Omental fat pad (tissue), 3 donors: ENCODE measurements at regions not wholly inside any gene's neighbourhood (a gene's known extent, or its start where the extent isn't known, plus 50 kb on each side); places are given as distances from the start of the nearest gene placed in this dataset.

ENCODE experiments used
- ATAC-seq: fragments of 150-250 bp; one replicate; pipeline ENCODE4 v1.9.1; 2016; ENCODE audit warnings: mild to moderate bottlenecking, moderate library complexity; ENCODE audit not compliant: low FRiP score
- DNase-seq: peaks from one replicate; pipeline ENCODE4 v3.0.0-alpha.2; 2019; ENCODE audit warnings: low spot score
- CTCF ChIP-seq, 3 donors: fragments of 450-650 bp; IDR thresholded peaks; one replicate each; pipeline ENCODE4 v1.5.1; 2016 to 2017; ENCODE audit warnings: antibody characterized with exemption in 3 of 3, mild to moderate bottlenecking in 3 of 3, moderate library complexity in 2 of 3

GRCh38 chr13:106795847-106796246 lies 227.9 kb upstream of the ARGLU1 start:
- DNase-seq, result no peak
- TF ChIP-seq CTCF (IDR thresholded peaks at IDR 0.05), result no peak

GRCh38 chr13:106794117-106794516 lies 226.2 kb upstream of the ARGLU1 start:
- ATAC-seq (no peak), DNase-seq (no peak)
- no peak for TF ChIP-seq CTCF (IDR thresholded peaks at IDR 0.05)

More at GRCh38 chr13:106795847-106796246, 227.9 kb upstream of the ARGLU1 start:
- ATAC-seq, result no peak

GRCh38 chr13:106789911-106790310 lies 222.0 kb upstream of the ARGLU1 start:
- ATAC-seq (no peak), DNase-seq (no peak)
- no peak for TF ChIP-seq CTCF (IDR thresholded peaks at IDR 0.05)

GRCh38 chr13:106786006-106786563 lies 218.1 kb upstream of the ARGLU1 start:
- ATAC-seq (no peak), DNase-seq (no peak)
- no peak for TF ChIP-seq CTCF (IDR thresholded peaks at IDR 0.05)

- TF ChIP-seq CTCF (IDR thresholded peaks at IDR 0.05), result no peak
- ATAC-seq, result no peak
Observed at GRCh38 chr13:106774621-106775020, 206.7 kb upstream of the ARGLU1 start.

GRCh38 chr13:106772006-106772601 lies 204.2 kb upstream of the ARGLU1 start:
- ATAC-seq (no peak), DNase-seq (no peak)
- no peak for TF ChIP-seq CTCF (IDR thresholded peaks at IDR 0.05)

More at GRCh38 chr13:106774621-106775020, 206.7 kb upstream of the ARGLU1 start:
- no peak for DNase-seq

GRCh38 chr13:106768991-106769390 lies 201.1 kb upstream of the ARGLU1 start:
- DNase-seq (no peak), ATAC-seq (no peak)
- TF ChIP-seq CTCF (IDR thresholded peaks at IDR 0.05), result no peak
